ENCODE measurements at regions not wholly inside any gene's neighbourhood (a gene's known extent, or its start where the extent isn't known, plus 50 kb on each side); places are given as distances from the start of the nearest gene placed in this dataset.

GRCh38 chr16:72309001-72309400, 137.0 kb upstream of the PMFBP1 start:
- DNase-seq (no peak), ATAC-seq (replicated peaks) (no peak)
- no peak overlapping the region for H3K27ac Mint-ChIP-seq
- no peaks in the 10 kb centered on the region for H3K36me3 Mint-ChIP-seq (ENCODE audit: insufficient read depth)
- H3K4me1 Mint-ChIP-seq (ENCODE audit: low read depth in 2 of 2): no peaks in the 10 kb centered on the region
- peaks cover 0 to 4% of the 10 kb centered on the region in 2 donors for H3K9me3 Mint-ChIP-seq
- no peak overlapping the region for H3K4me3 Mint-ChIP-seq
- no peaks in the 10 kb centered on the region for H3K27me3 Mint-ChIP-seq

DNA sequence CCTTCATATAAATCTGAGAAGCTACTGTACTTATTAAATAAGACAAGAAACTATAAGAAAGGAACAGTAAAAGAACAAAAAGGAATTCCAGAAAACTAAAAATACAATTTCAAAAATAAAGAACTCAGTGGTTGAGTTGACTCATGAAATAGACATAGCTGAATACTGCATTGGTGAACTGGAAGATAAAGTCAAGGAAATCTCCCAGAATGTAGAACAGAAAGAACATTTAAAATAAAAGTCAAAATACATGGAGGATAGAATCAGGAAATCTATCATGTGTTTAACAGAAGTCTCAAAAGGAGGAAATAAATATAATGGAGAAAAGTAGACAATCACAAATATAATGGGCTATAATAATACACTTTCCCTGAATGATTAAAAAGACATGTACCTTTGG, 136.4 kb upstream of the PMFBP1 start:
- Mint-ChIP-seq H3K36me3 (ENCODE audit: insufficient read depth) (no peaks in the 10 kb centered on the region), H3K4me3 (no peak overlapping the region), H3K27me3 (no peaks in the 10 kb centered on the region), H3K27ac (no peak overlapping the region), H3K9me3 (peaks cover 0 to 4% of the 10 kb centered on the region in 2 donors), H3K4me1 (ENCODE audit: low read depth in 2 of 2) (no peaks in the 10 kb centered on the region)
- no peak for DNase-seq
- ATAC-seq (replicated peaks): no peak

- ATAC-seq (replicated peaks): no peak
Measured at GRCh38 chr16:72302332-72302731, 130.4 kb upstream of the PMFBP1 start.

GRCh38 chr16:72301523-72302236, 129.7 kb upstream of the PMFBP1 start:
- Mint-ChIP-seq H3K4me3 (no peak overlapping the region), H3K27me3 (no peaks in the 10 kb centered on the region), H3K4me1 (ENCODE audit: low read depth in 2 of 2) (no peaks in the 10 kb centered on the region), H3K27ac (no peak overlapping the region), H3K9me3 (no peaks in the 10 kb centered on the region), H3K36me3 (ENCODE audit: insufficient read depth) (no peaks in the 10 kb centered on the region)
- ATAC-seq (replicated peaks) (no peak), DNase-seq (no peak)

More at GRCh38 chr16:72302332-72302731, 130.4 kb upstream of the PMFBP1 start:
- H3K4me1 Mint-ChIP-seq (ENCODE audit: low read depth in 2 of 2): no peaks in the 10 kb centered on the region
- H3K27ac Mint-ChIP-seq: no peak overlapping the region
- no peaks in the 10 kb centered on the region for H3K27me3 Mint-ChIP-seq
- no peaks in the 10 kb centered on the region for H3K9me3 Mint-ChIP-seq
- H3K36me3 Mint-ChIP-seq (ENCODE audit: insufficient read depth): no peaks in the 10 kb centered on the region
- no peak overlapping the region for H3K4me3 Mint-ChIP-seq
- DNase-seq: no peak

DNA sequence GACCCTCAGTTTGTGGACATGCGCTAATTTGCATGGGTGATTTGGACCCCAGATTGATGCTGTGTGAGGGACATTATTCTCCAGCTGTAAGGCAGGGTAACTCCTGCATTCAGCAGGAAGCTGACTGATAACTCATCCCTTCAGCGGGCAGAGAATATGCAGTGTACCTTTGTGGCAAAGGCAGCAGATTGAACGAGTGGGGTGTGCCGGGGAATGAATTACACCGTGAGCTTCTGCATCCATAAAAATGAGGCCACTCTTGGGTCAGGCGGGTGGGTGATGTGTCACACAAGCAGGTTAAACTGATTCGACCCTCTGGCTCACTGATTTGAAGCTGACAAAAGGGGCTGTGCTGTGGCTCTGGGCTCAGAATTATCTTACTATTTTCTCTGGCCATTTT, 128.9 kb upstream of the PMFBP1 start:
- no peak for DNase-seq
- ATAC-seq (replicated peaks): no peak
- Mint-ChIP-seq H3K36me3 (ENCODE audit: insufficient read depth) (no peaks in the 10 kb centered on the region), H3K9me3 (no peaks in the 10 kb centered on the region), H3K27ac (no peak overlapping the region), H3K4me1 (ENCODE audit: low read depth in 2 of 2) (no peaks in the 10 kb centered on the region), H3K27me3 (no peaks in the 10 kb centered on the region), H3K4me3 (no peak overlapping the region)

DNA sequence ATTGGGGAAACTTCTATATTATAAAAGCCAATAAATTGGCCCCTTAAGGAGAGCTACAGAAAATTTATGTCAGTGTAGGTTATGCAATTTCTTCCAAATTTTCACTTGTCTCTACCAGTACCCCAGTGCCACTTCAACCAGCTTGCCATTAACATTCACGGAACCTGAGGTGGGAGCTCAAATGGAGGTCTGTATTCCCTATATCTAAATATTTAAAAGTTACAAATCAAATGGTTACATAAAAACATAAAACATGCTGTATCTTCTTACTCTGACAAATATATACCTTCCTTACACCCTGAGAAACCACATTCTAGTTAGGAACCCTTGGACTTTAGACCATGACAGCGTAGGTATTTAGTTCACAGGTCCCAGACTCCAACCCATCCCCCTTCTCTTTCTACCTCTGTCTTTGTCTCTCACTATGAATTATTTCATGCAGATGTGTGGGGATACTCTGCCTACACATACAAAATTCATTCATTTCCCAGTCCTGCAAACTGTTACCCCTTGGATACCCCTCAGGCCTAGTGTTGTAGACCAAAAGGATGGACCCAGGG, 127.8 kb upstream of the PMFBP1 start:
- Mint-ChIP-seq H3K4me1 (ENCODE audit: low read depth in 2 of 2) (no peaks in the 10 kb centered on the region), H3K9me3 (no peaks in the 10 kb centered on the region), H3K27me3 (no peaks in the 10 kb centered on the region), H3K36me3 (ENCODE audit: insufficient read depth) (no peaks in the 10 kb centered on the region), H3K4me3 (no peak overlapping the region), H3K27ac (no peak overlapping the region)
- ATAC-seq (replicated peaks) (no peak), DNase-seq (no peak)

GRCh38 chr16:72298961-72299360, 127.0 kb upstream of the PMFBP1 start:
- Mint-ChIP-seq H3K36me3 (ENCODE audit: insufficient read depth) (no peaks in the 10 kb centered on the region), H3K4me3 (no peak overlapping the region), H3K27ac (no peak overlapping the region), H3K4me1 (ENCODE audit: low read depth in 2 of 2) (no peaks in the 10 kb centered on the region), H3K9me3 (no peaks in the 10 kb centered on the region), H3K27me3 (no peaks in the 10 kb centered on the region)
- DNase-seq (no peak), ATAC-seq (replicated peaks) (no peak)

- Mint-ChIP-seq H3K27me3 (no peaks in the 10 kb centered on the region), H3K36me3 (ENCODE audit: insufficient read depth) (no peaks in the 10 kb centered on the region), H3K27ac (no peak overlapping the region), H3K9me3 (no peaks in the 10 kb centered on the region), H3K4me3 (no peak overlapping the region), H3K4me1 (ENCODE audit: low read depth in 2 of 2) (no peaks in the 10 kb centered on the region)
- ATAC-seq (replicated peaks) (no peak), DNase-seq (no peak)
Measured at GRCh38 chr16:72295914-72296313, 124.0 kb upstream of the PMFBP1 start.

GRCh38 chr16:72291531-72291981, 119.6 kb upstream of the PMFBP1 start:
- no peaks in the 10 kb centered on the region for H3K9me3 Mint-ChIP-seq
- no peak overlapping the region for H3K4me3 Mint-ChIP-seq
- H3K27me3 Mint-ChIP-seq: no peaks in the 10 kb centered on the region
- DNase-seq: no peak
- no peak for ATAC-seq (replicated peaks)
- no peaks in the 10 kb centered on the region for H3K4me1 Mint-ChIP-seq (ENCODE audit: low read depth in 2 of 2)
- no peaks in the 10 kb centered on the region for H3K36me3 Mint-ChIP-seq (ENCODE audit: insufficient read depth)
- no peak overlapping the region for H3K27ac Mint-ChIP-seq

- Mint-ChIP-seq H3K4me1 (ENCODE audit: low read depth in 2 of 2) (no peaks in the 10 kb centered on the region), H3K36me3 (ENCODE audit: insufficient read depth) (no peaks in the 10 kb centered on the region), H3K9me3 (no peaks in the 10 kb centered on the region), H3K27ac (no peak overlapping the region), H3K27me3 (no peaks in the 10 kb centered on the region), H3K4me3 (no peak overlapping the region)
- ATAC-seq (replicated peaks) (no peak), DNase-seq (no peak)
Measured at GRCh38 chr16:72291121-72291520, 119.2 kb upstream of the PMFBP1 start.

GRCh38 chr16:72287649-72288048, 115.7 kb upstream of the PMFBP1 start:
- H3K9me3 Mint-ChIP-seq: no peaks in the 10 kb centered on the region
- no peaks in the 10 kb centered on the region for H3K4me1 Mint-ChIP-seq (ENCODE audit: low read depth in 2 of 2)
- DNase-seq: no peak
- no peaks in the 10 kb centered on the region for H3K27me3 Mint-ChIP-seq
- H3K27ac Mint-ChIP-seq: no peak overlapping the region
- H3K4me3 Mint-ChIP-seq: no peak overlapping the region
- no peaks in the 10 kb centered on the region for H3K36me3 Mint-ChIP-seq (ENCODE audit: insufficient read depth)
- no peak for ATAC-seq (replicated peaks)

DNA sequence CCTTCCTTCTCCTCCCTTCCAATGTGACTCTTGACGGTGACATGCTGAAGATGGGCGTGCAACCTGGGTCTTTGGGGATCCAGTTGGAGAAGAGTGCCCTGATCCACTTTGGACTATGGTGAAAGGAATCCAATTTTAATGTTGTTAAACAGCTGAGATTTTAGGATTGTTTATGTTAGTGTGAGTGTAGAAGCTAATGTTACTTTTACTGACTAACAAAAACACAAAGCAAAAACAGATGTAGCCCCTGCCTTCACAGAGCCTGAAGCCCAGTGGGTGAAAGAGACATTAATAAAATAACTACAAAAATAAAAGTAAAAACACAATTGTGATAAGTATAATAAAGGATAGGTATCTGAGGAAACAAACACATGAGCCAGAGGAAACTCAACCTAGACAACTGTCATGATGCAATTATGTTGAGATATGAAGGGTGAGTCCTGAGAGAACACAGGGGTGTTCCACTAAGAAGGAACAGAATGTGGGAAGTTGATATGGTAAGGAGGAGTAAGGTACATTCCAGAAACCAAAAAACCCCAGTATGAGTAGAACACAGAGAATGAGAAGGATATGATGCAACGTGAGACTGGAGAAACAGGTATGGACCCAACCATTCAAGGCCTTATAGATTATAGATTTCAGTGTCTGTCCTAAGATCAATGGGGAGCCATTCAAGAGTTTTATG, 115.1 kb upstream of the PMFBP1 start:
- ATAC-seq (replicated peaks) (no peak), DNase-seq (no peak)
- H3K27me3 Mint-ChIP-seq: no peaks in the 10 kb centered on the region
- no peaks in the 10 kb centered on the region for H3K36me3 Mint-ChIP-seq (ENCODE audit: insufficient read depth)
- H3K4me1 Mint-ChIP-seq (ENCODE audit: low read depth in 2 of 2): no peaks in the 10 kb centered on the region
- no peak overlapping the region for H3K4me3 Mint-ChIP-seq
- no peaks in the 10 kb centered on the region for H3K9me3 Mint-ChIP-seq
- no peak overlapping the region for H3K27ac Mint-ChIP-seq

GRCh38 chr16:72285728-72286127, 113.8 kb upstream of the PMFBP1 start:
- DNase-seq: no peak
- no peak for ATAC-seq (replicated peaks)
- Mint-ChIP-seq H3K9me3 (no peaks in the 10 kb centered on the region), H3K27ac (no peak overlapping the region), H3K4me3 (no peak overlapping the region), H3K4me1 (ENCODE audit: low read depth in 2 of 2) (no peaks in the 10 kb centered on the region), H3K27me3 (no peaks in the 10 kb centered on the region), H3K36me3 (ENCODE audit: insufficient read depth) (no peaks in the 10 kb centered on the region)

DNA sequence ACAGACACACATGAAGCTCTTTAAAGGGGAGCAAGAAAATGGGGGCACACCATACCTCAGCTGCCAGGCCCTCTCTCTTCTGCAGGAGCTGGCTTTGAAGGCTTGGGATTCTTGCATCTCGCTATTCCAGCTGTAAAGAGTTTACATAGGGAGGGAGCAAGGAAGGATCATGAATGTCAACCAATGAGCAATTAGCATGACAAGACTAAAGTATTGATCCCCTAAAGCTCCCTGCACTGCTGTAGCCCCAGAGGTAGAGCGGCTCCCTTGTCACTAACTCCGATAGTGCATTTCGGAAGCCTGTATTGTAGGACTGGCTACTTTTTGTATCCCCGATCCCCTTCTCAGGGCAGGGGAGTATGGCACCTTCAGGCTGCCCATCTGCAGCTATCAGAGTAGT, 113.4 kb upstream of the PMFBP1 start:
- Mint-ChIP-seq H3K36me3 (ENCODE audit: insufficient read depth) (no peaks in the 10 kb centered on the region), H3K27ac (no peak overlapping the region), H3K4me1 (ENCODE audit: low read depth in 2 of 2) (no peaks in the 10 kb centered on the region), H3K9me3 (no peaks in the 10 kb centered on the region), H3K4me3 (no peak overlapping the region), H3K27me3 (no peaks in the 10 kb centered on the region)
- no peak for DNase-seq
- no peak for ATAC-seq (replicated peaks)
